K562 (cell line): ENCODE measurements at regions not wholly inside any gene's neighbourhood (a gene's known extent, or its start where the extent isn't known, plus 50 kb on each side); places are given as distances from the start of the nearest gene placed in this dataset.
"Not testable (repeated sequence)": the region's sequence is repeated elsewhere in the genome, so short reads cannot be mapped to it uniquely, and the experiment has no call there.

Source experiments
- ATAC-seq: fragments of 200-7000 bp; cut with Tn5 transposase; 3 replicates; pipeline ENCODE4 v1.9.1; 2020; ENCODE audit warnings: moderate library complexity
- BruUV-seq: library from RNA; stranded (reverse); fragments of 400-500 nt; replicated peaks from 2 replicates; lab custom pipeline; 2021; lab: Mats Ljungman, UMichigan
- CTCF ChIA-PET: fragments of 300-600 bp; formaldehyde crosslinking; extraction: SDS; loops from one replicate; lab custom pipeline; 2021; ENCODE audit warnings: low intra/inter-chr PET ratio; lab: Yijun Ruan, JAX
- POLR2A ChIA-PET: fragments of 300-600, 350-650 bp; sonication (Branson Sonifier 250); formaldehyde crosslinking; extraction: SDS; loops from one replicate; lab custom pipeline; 2021; ENCODE audit warnings: antibody characterized with exemption, inconsistent platforms; lab: Yijun Ruan, JAX
- DNase-seq, 4 experiments: peaks; one replicate each; pipeline versions ENCODE4 v3.0.0 to v3.0.0-alpha.2; 2011 to 2018; ENCODE audit warnings: low spot score in 3 of 4, mixed read lengths in 3 of 4; ENCODE audit errors: extremely low read depth in 1 of 4
- FAIRE-seq: peaks from 2 replicates; lab custom pipeline; 2011; peaks lifted over from hg19 to GRCh38; lab: Jason Lieb, UNC
- H2AFZ ChIP-seq: 2 replicates; pipeline ENCODE4 v1.6.0; 2011; ENCODE audit warnings: low read depth, low read length, control low read depth, inconsistent platforms
- H3K27ac ChIP-seq: fragments of 200-600 bp; 3 replicates; pipeline ENCODE4 v1.8.0; 2011; ENCODE audit warnings: low read depth, mild to moderate bottlenecking, control low read depth, inconsistent platforms, low read length, moderate library complexity, mixed read lengths; ENCODE audit errors: extremely low read depth
- H3K27me3 ChIP-seq, 2 experiments: fragments of 300-600 bp in 1 of 2; 2 replicates in 1 of 2; 3 replicates in 1 of 2; pipeline versions ENCODE4 v1.6.0 to v1.8.0; 2011; ENCODE audit warnings: inconsistent platforms in 2 of 2, low read length in 2 of 2, mild to moderate bottlenecking in 1 of 2, mixed read lengths in 1 of 2, moderate library complexity in 1 of 2; ENCODE audit not compliant: control insufficient read depth in 2 of 2, insufficient read depth in 2 of 2
- H3K36me3 ChIP-seq: fragments of 300-600 bp; 3 replicates; pipeline ENCODE4 v1.8.0; 2011; ENCODE audit warnings: mild to moderate bottlenecking, low read length, inconsistent platforms; ENCODE audit not compliant: control insufficient read depth, insufficient read depth
- H3K4me1 ChIP-seq, 2 experiments: fragments of 200-600 bp in 1 of 2; replicated peaks in 1 of 2; 2 replicates in 1 of 2; 3 replicates in 1 of 2; pipeline versions ENCODE4 v1.5.1 to v1.8.0; 2011; ENCODE audit warnings: inconsistent platforms in 2 of 2, low read length in 2 of 2, mild to moderate bottlenecking in 1 of 2, mixed read lengths in 1 of 2, moderate library complexity in 1 of 2; ENCODE audit not compliant: control insufficient read depth in 2 of 2, insufficient read depth in 2 of 2
- H3K4me2 ChIP-seq: 2 replicates; pipeline ENCODE4 v1.6.1; 2011; ENCODE audit warnings: low read length, control low read depth, inconsistent platforms, mixed read lengths; ENCODE audit not compliant: insufficient read depth
- H3K4me3 ChIP-seq: fragments of 200-600 bp; sonication (generic), shearing (Covaris generic); 2 replicates; pipeline ENCODE4 v1.5.1; 2016; ENCODE audit warnings: control low read depth, inconsistent platforms
- H3K79me2 ChIP-seq: fragments of 200-600 bp; 3 replicates; pipeline ENCODE4 v1.8.0; 2011; ENCODE audit warnings: low read length, inconsistent platforms; ENCODE audit not compliant: control insufficient read depth, insufficient read depth
- H3K9ac ChIP-seq, 2 experiments: 2 replicates each; pipeline versions ENCODE4 v1.6.0 to v1.6.1; 2011; ENCODE audit warnings: low read depth in 2 of 2, low read length in 2 of 2, control low read depth in 1 of 2, inconsistent platforms in 1 of 2, mild to moderate bottlenecking in 1 of 2, mixed read lengths in 1 of 2; ENCODE audit not compliant: insufficient read depth in 1 of 2
- H3K9me1 ChIP-seq: one replicate; pipeline ENCODE4 v1.6.0; 2011; ENCODE audit warnings: inconsistent platforms, mild to moderate bottlenecking, low read length, moderate library complexity; ENCODE audit not compliant: control insufficient read depth, insufficient read depth
- H3K9me3 ChIP-seq: replicated peaks from 2 replicates; pipeline ENCODE4 v1.5.1; 2011; ENCODE audit warnings: low read depth, low read length, inconsistent platforms; ENCODE audit not compliant: control insufficient read depth, insufficient read depth
- H4K20me1 ChIP-seq: replicated peaks from 2 replicates; pipeline ENCODE4 v1.6.1; 2011; ENCODE audit warnings: low read length, inconsistent platforms, mixed read lengths; ENCODE audit not compliant: control insufficient read depth, insufficient read depth
- CEBPB ChIP-seq: fragments of 450-650 bp; IDR thresholded peaks from 2 replicates; pipeline ENCODE4 v1.6.1; 2016; ENCODE audit warnings: missing genetic modification characterization, missing compliant biosample characterization
- CEBPG ChIP-seq, 3 experiments: fragments of 200-800 bp in 1 of 3; sonication (Bioruptor generic) in 1 of 3; sonication (generic) in 1 of 3; formaldehyde crosslinking in 1 of 3; IDR thresholded peaks in 2 of 3; conservative IDR thresholded peaks in 1 of 3; 2 replicates each; pipeline versions ENCODE4 v1.6.1 to v1.8.0; 2016 to 2022; ENCODE audit warnings: missing compliant biosample characterization in 2 of 3, missing genetic modification characterization in 2 of 3, mild to moderate bottlenecking in 1 of 3, missing genetic modification reagents in 1 of 3
- CREM ChIP-seq: IDR thresholded peaks from 2 replicates; pipeline ENCODE4 v1.6.1; 2014; ENCODE audit warnings: antibody characterized with exemption, low read depth
- HLTF ChIP-seq: fragments of 450-650 bp; IDR thresholded peaks from 2 replicates; pipeline ENCODE4 v1.6.1; 2016
- HNRNPLL ChIP-seq: fragments of 200-400 bp; formaldehyde crosslinking; IDR thresholded peaks from 2 replicates; pipeline ENCODE4 v1.6.1; 2017; ENCODE audit warnings: low read length, low read depth, mild to moderate bottlenecking; ENCODE audit not compliant: poor library complexity, severe bottlenecking
- KDM1A ChIP-seq, 2 experiments: fragments of 450-650 bp; IDR thresholded peaks; 2 replicates each; pipeline ENCODE4 v1.6.1; 2016; ENCODE audit warnings: mild to moderate bottlenecking in 2 of 2
- RFX1 ChIP-seq: fragments of 450-650 bp; IDR thresholded peaks from 2 replicates; pipeline ENCODE4 v1.6.1; 2016; ENCODE audit warnings: mild to moderate bottlenecking, moderate library complexity
- ZNF431 ChIP-seq: sonication (generic); formaldehyde crosslinking; IDR thresholded peaks from 2 replicates; pipeline ENCODE4 v1.8.0; 2022; ENCODE audit warnings: mild to moderate bottlenecking, missing genetic modification reagents
- WGBS: fragments of 100-300 bp; shearing (Covaris generic); methylation state at CpG from one replicate; pipeline ENCODE4 v1.1.6; 2016; ENCODE audit warnings: low coverage, mixed read lengths; ENCODE audit not compliant: insufficient coverage; ENCODE audit errors: missing lambda C conversion rate; 5-methylcytosine and 5-hydroxymethylcytosine counted together
- in situ Hi-C: fragments of 300-500 bp; cut with MboI; formaldehyde crosslinking; loops from 4 replicates; pipeline ENCODE4 v1.15.0; 2018; ENCODE audit warnings: inconsistent platforms, mixed read lengths
- intact Hi-C: fragments of 100-400 bp; cut with micrococcal nuclease; formaldehyde crosslinking; loops from 2 replicates; pipeline ENCODE4 v1.14.2; 2022
- TF ChIP-seq, protein P1 (sequence below): sonication (generic); formaldehyde crosslinking; IDR thresholded peaks from 2 replicates; pipeline ENCODE4 v1.8.0; 2023; ENCODE audit warnings: mild to moderate bottlenecking, missing genetic modification reagents
- TF ChIP-seq, protein P2 (sequence below): fragments of 450-650 bp; formaldehyde crosslinking; IDR thresholded peaks from 2 replicates; pipeline ENCODE4 v1.4.0; 2020; ENCODE audit warnings: mild to moderate bottlenecking

DNA sequence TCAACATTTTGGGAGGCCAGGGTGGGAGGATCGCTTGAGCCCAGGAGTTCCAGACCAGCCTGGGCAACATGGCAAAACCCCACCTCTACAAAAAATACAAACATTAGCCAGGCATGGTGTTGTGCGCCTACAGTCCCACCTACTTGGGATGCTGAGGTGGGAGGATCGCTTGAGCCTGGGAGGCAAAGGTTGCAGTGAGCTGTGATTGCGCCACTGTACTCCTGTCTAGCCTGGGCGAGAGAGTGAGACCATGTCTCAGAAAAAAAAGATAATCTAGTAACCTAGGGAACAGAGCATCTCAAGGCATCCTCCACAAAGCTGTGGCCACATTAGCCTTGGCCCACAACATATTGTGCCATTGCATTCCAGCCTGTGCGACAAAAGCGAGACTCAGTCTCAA, 57.1 kb upstream of the LYRM9 start:
- H3K36me3 ChIP-seq, H3K4me1 ChIP-seq, H2AFZ ChIP-seq, H3K4me3 ChIP-seq, BruUV-seq, DNase-seq, H3K9me3 ChIP-seq, intact Hi-C loops, H3K27me3 ChIP-seq, H3K79me2 ChIP-seq, in situ Hi-C loops, H3K27ac ChIP-seq, H3K4me2 ChIP-seq, H3K9me1 ChIP-seq, H4K20me1 ChIP-seq, ATAC-seq, H3K9ac ChIP-seq, CTCF ChIA-PET, FAIRE-seq: not testable (repeated sequence)
- WGBS, result 58% methylated on average over 7 of the region's 7 CpGs
- POLR2A ChIA-PET, result interaction anchor here (1.3 to 1.5 kb wide), 2 partner anchors 8 to 15 kb away, joined by 3 to 6 read pairs; no protein-coding TSS in a partner anchor
- TF ChIP-seq RFX1, result peak; percentile 47; the same call in 1 of the 2 replicates
- peak; percentile 66 for TF ChIP-seq CEBPB (tag)

DNA sequence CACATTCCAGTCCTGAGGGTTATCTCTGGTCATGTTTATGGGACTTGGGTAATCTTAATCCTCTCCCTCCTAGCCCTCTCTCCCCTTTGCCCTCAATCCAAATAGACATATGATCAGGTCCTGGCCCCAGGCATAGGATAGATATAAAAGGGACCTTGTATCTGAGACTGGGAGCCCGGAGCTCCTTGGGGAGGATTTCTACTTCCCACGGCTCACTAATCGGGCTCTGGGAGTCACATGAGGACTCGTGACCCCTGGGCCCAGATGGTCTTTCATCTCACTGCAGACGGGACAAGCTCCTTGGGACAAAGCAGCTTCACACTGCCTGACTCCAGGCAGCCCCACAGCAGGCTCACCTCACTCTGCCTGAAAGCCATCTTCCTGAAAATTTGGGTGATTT, 57.8 kb upstream of the LYRM9 start:
- no peak overlapping the region for H2AFZ ChIP-seq
- H3K36me3 ChIP-seq, result no peaks in the 10 kb centered on the region
- H3K9me1 ChIP-seq, result no peaks in the 10 kb centered on the region
- TF ChIP-seq HNRNPLL, result no peak
- TF ChIP-seq, protein P1, sequence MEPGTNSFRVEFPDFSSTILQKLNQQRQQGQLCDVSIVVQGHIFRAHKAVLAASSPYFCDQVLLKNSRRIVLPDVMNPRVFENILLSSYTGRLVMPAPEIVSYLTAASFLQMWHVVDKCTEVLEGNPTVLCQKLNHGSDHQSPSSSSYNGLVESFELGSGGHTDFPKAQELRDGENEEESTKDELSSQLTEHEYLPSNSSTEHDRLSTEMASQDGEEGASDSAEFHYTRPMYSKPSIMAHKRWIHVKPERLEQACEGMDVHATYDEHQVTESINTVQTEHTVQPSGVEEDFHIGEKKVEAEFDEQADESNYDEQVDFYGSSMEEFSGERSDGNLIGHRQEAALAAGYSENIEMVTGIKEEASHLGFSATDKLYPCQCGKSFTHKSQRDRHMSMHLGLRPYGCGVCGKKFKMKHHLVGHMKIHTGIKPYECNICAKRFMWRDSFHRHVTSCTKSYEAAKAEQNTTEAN (CRISPR knock-in tag), result no peak
- TF ChIP-seq, protein P2, sequence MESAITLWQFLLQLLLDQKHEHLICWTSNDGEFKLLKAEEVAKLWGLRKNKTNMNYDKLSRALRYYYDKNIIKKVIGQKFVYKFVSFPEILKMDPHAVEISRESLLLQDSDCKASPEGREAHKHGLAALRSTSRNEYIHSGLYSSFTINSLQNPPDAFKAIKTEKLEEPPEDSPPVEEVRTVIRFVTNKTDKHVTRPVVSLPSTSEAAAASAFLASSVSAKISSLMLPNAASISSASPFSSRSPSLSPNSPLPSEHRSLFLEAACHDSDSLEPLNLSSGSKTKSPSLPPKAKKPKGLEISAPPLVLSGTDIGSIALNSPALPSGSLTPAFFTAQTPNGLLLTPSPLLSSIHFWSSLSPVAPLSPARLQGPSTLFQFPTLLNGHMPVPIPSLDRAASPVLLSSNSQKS (CRISPR knock-in tag), result no peak
- no peak for TF ChIP-seq KDM1A (IDR thresholded peaks at IDR 0.05)
- no peak for TF ChIP-seq ZNF431 (CRISPR knock-in tag)
- TF ChIP-seq CEBPG (CRISPR knock-in tag; IDR thresholded peaks at IDR 0.05), result no peak
- no peak for TF ChIP-seq CEBPG (tag; conservative IDR thresholded peaks at IDR 0.05 in 1 of 2, IDR thresholded peaks at IDR 0.05 in 1 of 2)
- no peak for TF ChIP-seq CREM
- no peak for TF ChIP-seq HLTF
- no peaks in the 10 kb centered on the region for H3K27me3 ChIP-seq
- ATAC-seq, result no peak
- ChIA-PET CTCF (no interaction called here), POLR2A (interaction anchor here (1.3 to 1.5 kb wide), 2 partner anchors 9 to 14 kb away, joined by 3 to 6 read pairs; no protein-coding TSS in a partner anchor)
- H3K79me2 ChIP-seq, result no peaks in the 10 kb centered on the region
- no peaks in the 10 kb centered on the region for H4K20me1 ChIP-seq
- H3K4me3 ChIP-seq, result no peak overlapping the region
- H3K4me1 ChIP-seq, result no peaks in the 10 kb centered on the region; a peak in 1 of 5 replicates
- H3K9me3 ChIP-seq, result no peaks in the 10 kb centered on the region
- BruUV-seq, result no TSS peak
- H3K9ac ChIP-seq, result no peak overlapping the region
- in situ Hi-C loops (no loop called here), intact Hi-C loops (no loop called here)
- 41% methylated on average over 5 of the region's 5 CpGs for WGBS
- H3K27ac ChIP-seq, result no peak overlapping the region
- DNase-seq, result no peak
- no peak for FAIRE-seq
- no peak overlapping the region for H3K4me2 ChIP-seq
